NOMO-1 treated with dmso at 0.1 percent for 144 hours (cell line): ENCODE measurements at regions not wholly inside any gene's neighbourhood (a gene's known extent, or its start where the extent isn't known, plus 50 kb on each side); places are given as distances from the start of the nearest gene placed in this dataset.
"Not testable (repeated sequence)": the region's sequence is repeated elsewhere in the genome, so short reads cannot be mapped to it uniquely, and the experiment has no call there.

Experiments
- DNase-seq: peaks from one replicate; lab custom pipeline; 2025; ENCODE audit not compliant: unreplicated experiment; lab: John Stamatoyannopoulos, UW

GRCh38 chrX:13518126-13518525, 51.3 kb upstream of the EGFL6 start:
- no peak for DNase-seq

GRCh38 chrX:13515211-13515930, 54.0 kb upstream of the EGFL6 start:
- no peak for DNase-seq

- DNase-seq, result no peak
Observed at GRCh38 chrX:13511944-13512330, 57.5 kb upstream of the EGFL6 start.

- DNase-seq, result no peak
Observed at GRCh38 chrX:13511241-13511943, 58.0 kb upstream of the EGFL6 start.

- no peak for DNase-seq
Observed at GRCh38 chrX:13507893-13508292, 61.5 kb upstream of the EGFL6 start.

- DNase-seq, result peak; percentile 26
Observed at GRCh38 chrX:13506574-13506973, 62.8 kb upstream of the EGFL6 start.

GRCh38 chrX:13502590-13502989, 66.8 kb upstream of the EGFL6 start:
- no peak for DNase-seq

GRCh38 chrX:13499736-13500135, 69.7 kb upstream of the EGFL6 start:
- DNase-seq, result no peak

- DNase-seq, result no peak
Observed at GRCh38 chrX:13498238-13498637, 71.2 kb upstream of the EGFL6 start.

GRCh38 chrX:13495232-13495631, 74.2 kb upstream of the EGFL6 start:
- no peak for DNase-seq

GRCh38 chrX:13494562-13494961, 74.8 kb upstream of the EGFL6 start:
- no peak for DNase-seq

GRCh38 chrX:13493659-13494058, 75.7 kb upstream of the EGFL6 start:
- DNase-seq, result no peak

- no peak for DNase-seq
Observed at GRCh38 chrX:13492286-13492685, 77.1 kb upstream of the EGFL6 start.

GRCh38 chrX:13491061-13491460, 78.3 kb upstream of the EGFL6 start:
- DNase-seq, result peak; percentile 7

- DNase-seq, result no peak
Observed at GRCh38 chrX:13489454-13489853, 79.9 kb upstream of the EGFL6 start.

- DNase-seq, result peak; percentile 53
Observed at GRCh38 chrX:13487731-13488505, 81.5 kb upstream of the EGFL6 start.

- no peak for DNase-seq
Observed at GRCh38 chrX:13485167-13485566, 84.2 kb upstream of the EGFL6 start.

GRCh38 chrX:13483773-13484172, 85.6 kb upstream of the EGFL6 start:
- DNase-seq, result no peak

GRCh38 chrX:13482746-13483541, 86.5 kb upstream of the EGFL6 start:
- no peak for DNase-seq

GRCh38 chrX:13480780-13481179, 88.6 kb upstream of the EGFL6 start:
- not testable (repeated sequence) for DNase-seq

GRCh38 chrX:13479452-13479813, 90.0 kb upstream of the EGFL6 start:
- no peak for DNase-seq
